IPS DF 19.7 (cell line): ENCODE measurements at regions not wholly inside any gene's neighbourhood (a gene's known extent, or its start where the extent isn't known, plus 50 kb on each side); places are given as distances from the start of the nearest gene placed in this dataset.

ENCODE experiments used
- DNase-seq: peaks from one replicate; pipeline ENCODE4 v3.0.0-alpha.2; 2013; ENCODE audit warnings: low read depth, low spot score

DNA sequence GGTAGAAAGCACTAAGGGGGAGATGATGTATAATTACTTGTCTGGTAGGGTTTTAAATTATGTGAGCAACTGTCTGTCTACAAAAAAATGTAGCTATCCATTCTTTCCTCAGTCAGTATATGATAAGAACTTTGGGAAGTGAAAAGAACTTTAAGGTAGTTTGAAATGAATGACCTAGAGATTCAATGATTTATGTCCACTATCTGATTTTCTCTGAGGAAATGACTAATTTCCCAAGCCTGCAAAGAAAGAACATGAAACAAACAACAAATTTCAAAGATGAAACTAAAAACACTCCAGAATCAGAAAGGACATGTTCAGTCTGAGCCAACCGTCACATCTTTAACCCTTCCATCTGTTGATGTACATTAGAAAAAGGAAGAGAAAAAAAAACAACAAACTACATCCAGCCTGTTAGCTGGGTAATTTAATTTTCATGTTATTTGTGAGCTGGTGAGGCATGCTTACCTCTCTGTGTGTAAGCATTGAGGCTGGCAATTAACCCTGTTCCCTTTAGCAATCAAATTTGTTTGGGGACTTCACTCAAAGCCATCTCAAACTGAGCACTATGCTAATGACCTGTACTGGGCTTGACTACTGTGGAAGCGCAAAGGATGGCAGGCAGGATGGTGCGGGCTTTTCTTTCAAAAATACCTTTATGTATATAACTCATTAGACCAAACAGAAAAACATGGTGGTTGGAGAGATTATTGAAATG lies 220.1 kb downstream of the TUSC7 start:
- DNase-seq: no peak

DNA sequence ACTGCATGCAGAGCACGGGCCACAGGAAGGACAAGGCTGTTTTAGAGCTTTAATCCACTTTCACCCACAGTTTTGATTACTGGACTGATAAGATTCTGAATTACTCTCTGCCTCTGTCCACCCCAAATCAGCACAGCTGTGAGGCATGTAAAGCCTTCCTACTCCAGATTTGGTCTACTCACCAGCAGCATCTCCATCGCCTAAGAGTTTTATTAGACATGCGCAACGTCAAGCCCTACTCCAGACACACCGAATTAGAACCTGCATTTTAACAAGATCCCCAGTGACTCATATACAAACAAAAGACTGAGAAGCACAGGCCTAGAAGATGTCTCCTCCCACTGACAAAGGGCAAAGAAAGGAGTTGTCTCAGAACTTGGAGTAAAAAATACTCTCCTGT lies 221.2 kb downstream of the TUSC7 start:
- no peak for DNase-seq

DNA sequence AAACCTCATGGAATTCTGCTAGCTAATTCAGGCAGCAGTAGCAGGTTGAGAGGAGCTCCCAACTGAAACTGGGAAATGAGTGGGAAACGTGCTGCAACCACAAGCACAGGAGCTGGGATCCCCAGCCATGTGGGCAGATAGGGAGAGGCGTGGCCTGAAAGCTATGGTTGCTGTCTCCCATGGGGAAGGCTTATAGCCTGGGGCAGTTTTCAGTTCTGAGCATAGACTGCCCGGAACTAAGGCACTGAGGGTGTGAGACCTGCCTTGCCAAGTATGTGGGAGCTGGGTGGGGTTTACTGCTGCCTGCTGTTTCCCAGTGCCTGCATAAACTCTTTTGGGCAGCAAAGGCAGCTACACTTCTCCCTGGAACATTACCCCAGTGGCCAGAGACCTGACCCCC lies 229.5 kb downstream of the TUSC7 start:
- DNase-seq: no peak

DNA sequence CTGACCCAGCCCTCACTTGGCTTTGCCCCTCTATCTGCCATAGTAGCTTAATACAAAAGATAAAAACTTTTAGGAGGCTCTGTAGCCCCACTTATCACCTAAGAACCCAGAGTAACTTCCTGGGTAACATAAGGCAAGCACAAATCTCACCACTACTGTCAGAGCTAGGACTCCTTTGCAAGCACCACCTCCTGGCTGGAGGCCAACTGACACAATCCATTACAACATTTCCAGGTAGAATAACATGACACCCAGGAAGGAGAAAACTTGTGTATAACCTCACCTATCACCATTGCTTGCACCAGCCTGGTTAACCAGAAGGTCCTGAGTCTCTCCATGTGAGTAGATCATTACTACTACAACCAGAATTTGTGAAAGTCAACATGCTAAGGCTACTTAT lies 230.0 kb downstream of the TUSC7 start:
- no peak for DNase-seq

DNA sequence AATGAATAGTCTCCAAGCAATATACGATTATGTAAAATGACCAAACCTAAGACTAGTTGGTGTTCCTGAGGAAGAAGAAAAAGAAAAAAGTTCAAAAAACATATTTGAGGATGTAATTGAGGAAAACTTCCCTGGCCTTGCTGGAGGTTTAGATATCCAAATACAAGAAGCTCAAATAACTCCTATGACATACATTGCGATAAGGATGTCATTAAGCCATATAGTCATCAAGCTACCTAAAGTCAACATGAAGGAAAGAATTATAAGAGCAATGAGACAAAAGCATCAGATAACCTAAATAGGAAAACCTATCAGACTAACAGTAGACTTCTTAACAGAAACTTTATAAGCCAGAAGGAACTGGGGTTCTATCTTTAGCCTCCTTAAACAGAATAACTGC lies 231.1 kb downstream of the TUSC7 start:
- no peak for DNase-seq

DNA sequence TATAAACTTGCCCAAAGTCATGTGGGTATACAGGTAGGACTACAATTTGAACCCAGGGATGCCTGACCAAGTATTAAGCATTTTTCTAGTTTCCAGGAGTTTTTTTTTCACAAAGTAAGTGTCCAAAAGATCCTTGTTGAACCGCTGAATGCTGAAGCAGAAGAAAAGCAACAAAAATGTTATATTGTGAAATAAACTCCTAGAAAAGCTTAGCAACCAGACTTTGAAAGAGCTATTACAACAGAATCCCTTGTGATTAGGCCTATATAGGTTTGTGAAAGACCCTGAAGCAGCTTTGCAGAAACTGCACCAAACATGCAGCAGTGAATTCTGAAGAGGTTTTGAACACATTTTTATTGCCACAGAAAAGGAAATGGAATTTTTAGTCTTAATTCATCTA lies 236.8 kb downstream of the TUSC7 start:
- no peak for DNase-seq

DNA sequence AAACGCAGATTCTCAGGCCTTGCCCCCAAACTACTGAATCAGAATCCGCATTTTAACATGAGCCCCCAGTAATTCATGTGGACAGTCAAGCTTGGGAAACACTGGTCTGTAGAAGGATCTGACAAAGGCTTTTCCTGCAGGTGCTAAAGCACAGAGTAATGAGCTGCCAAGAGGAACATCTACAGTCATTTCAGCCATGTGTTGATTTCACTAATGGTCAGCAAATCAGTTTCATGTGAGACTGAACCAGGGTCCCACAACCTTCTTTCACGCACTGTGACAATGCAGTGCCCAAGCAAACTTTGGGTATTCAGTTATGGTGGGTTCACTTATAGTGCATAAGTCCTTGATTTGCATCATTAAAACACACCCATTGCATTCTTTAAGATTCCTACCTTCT lies 237.6 kb downstream of the TUSC7 start:
- no peak for DNase-seq

DNA sequence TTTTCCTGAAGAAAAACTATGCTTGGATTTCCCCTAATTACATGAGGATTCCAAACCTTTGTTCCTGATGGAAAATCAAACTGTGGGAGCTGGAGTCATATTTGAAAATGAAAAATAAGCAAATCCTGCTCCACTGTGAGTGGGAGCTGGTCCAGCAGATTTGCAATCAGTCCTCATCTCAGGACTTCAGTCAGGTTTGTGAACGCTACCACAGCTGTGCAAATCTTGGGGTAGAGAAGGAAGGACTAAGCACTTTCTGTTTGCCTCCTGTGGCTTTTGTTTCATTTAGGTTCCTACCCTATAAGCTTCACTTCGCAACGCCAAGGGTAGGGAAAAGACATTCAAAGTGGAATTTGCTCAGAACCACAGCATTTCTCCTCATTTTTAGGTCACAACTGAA lies 238.2 kb downstream of the TUSC7 start:
- no peak for DNase-seq

DNA sequence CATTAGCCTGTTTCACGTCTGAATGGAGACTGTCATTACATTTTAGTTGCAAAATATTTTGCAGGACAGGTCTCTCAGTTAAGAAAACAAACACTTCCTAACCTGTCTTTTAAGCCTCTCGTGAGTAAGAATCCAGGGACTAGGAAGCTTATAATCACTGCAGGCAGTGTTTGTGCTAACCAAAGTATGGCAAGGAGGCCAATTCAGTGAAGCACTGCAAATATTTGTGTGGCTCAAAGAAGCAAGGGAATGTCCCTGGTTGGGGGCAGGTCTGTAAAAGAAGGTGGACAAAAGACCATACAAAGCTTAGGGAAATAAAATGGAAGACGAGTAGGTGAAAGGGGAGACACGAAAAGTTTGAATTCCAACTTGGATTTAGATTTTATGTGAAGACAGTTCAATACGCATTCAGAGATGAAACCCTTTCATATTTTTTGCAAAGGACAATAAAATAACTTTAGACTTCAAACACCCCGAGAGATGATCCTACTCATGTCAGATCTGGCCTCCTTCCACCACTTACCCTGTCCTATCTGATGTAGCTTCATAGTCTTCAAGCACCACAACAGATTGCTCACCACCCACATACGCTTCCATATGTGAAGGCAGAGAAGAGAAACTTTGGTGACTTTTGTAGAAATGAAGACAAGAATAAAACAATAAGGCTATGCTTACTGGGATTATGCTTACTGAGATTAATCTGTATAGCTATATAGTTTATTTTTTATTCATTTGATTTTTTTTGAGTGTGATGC lies 240.9 kb downstream of the TUSC7 start:
- DNase-seq: no peak

DNA sequence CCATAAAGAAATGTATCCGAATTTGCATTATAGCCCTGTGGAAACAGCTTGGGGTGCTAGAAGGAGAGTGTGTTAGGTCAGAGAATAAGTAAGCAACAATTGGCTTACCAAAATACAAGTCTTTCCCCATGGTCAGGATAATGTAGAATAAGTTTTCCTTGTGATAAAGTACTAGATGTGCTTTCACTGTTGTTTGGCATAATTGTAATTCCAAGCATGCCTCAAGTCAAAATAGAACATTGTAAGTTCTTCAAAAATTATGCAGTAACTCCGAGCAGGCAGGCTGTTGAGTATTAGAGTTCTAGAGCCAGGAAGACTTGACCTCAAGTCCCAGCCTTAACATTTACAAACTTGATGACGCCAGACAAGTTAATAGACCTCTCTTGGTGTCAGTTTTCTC lies 242.0 kb downstream of the TUSC7 start:
- DNase-seq: no peak

DNA sequence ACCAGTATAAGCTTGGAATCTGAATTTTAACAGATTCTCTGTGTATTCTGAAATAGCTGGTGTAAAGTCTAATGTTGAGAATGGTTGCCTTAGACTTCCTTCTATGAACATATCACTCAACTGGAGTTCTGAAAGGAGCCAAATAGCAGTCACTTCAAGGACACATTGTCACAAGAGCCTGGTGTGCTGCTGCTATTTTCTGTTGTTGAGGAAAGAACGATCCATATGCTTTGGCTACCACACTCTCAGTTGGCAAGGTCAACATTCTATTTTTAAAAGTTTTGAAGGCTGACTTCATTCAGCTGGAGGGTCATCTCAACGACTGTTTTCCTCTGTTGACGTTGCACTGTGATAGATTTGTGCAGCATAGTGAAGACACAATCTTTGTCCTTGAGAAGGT lies 248.7 kb downstream of the TUSC7 start:
- no peak for DNase-seq

DNA sequence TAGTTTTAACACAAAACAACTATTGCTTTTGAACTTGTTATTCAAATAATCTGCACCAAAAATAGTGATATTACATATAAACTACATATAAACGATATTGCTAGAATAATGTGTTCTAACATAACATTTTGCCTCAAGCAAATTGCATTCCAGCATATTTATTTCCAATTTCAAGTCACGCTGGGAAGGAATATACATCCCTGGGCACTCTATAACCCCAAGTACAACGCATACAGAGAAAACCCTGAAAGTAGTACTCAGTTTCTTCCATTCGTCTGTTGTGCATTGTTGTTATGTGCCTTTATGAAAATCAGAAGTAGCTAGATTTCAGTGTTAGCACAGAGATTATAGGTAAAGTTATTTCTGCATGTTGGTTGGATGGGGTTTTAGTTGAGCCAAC lies 251.5 kb downstream of the TUSC7 start:
- DNase-seq: no peak

DNA sequence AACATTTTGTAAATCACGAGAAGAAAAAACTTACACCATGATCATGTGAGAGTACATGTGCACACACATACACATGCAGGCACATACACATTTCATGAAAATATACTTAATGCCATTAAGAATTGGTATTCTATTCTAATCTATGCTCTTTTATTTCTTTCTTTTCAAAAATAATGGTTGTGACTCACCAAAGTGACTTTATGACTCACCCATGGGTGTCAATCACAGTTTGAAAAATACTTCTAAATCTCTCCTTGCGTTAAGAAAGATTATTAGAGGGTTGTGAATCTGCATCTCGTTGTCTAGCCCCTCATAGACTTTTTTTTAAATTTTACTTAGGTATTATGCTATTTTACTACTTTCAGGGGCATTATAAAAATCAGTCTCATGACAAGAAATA lies 254.2 kb downstream of the TUSC7 start:
- no peak for DNase-seq

DNA sequence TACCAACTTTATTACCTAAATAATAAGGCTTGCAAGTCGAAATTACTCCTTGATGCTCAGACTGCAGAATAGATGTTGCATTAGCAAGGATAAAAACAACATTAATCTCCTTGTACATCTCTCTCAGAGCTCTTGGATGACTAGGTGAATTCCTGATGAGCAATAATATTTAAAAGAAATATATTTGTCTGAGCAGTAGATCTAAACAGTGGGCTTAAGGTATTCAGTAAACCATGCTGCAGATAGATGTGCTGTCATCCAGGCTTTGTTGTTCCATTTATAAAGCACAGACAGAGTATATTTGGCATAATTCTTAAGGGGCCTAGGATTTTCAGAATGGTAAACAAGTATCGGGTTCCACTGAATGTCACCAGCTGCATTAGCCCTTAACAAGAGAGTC lies 257.1 kb downstream of the TUSC7 start:
- DNase-seq: no peak

DNA sequence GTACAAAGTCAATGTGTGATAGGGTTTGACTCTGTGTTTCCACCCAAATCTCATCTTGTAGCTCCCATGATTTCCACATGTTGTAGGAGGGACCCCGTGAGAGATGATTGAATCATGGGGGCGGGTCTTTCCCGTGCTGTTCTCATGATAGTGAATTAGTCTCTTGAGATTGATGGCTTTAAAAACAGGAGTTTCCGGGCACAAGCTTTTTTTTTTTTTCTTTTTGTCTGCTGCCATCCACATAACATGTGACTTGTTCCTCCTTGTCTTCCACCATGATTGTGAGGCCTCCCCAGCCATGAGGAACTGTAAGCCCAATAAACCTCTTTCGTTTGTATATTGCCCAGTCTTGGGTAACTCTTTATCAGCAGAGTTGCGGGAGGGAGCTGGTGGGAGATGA lies 259.6 kb downstream of the TUSC7 start:
- no peak for DNase-seq

DNA sequence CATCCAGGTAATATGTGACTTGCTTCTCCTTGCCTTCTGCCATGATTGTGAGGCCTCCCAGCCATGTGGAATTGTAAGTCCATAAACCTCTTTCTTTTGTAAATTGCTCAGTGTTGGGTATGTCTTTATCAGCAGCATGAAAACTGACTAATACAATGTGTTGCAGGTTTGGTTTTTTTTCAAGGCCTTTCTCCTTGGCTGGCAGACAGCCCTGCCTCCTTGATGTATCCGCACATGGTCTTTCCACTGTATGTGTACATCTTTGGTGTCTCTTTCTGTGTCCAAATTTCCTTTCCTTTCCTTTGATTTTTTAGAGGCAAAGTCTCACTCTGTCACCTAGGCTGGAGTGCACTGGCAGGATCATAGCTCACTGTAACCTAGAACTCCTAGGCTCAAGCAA lies 260.1 kb downstream of the TUSC7 start:
- no peak for DNase-seq

DNA sequence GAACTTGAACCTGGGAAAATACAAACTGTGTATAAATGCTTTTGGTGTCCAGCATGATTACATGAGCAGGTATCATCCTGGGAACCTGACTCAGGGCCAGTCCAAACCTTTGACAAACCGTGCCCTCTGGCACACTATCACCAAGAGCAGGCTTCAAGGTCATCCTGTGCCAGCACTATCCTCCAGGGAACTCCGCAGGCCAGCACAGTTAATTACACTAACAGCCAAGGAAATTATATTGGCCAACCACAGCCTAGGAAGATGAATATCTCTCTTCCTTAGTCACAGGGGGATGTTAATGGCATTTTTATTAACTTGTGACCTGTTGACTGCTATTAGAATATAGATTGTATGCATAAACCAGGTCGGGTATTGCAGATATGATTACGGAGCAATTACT lies 262.0 kb downstream of the TUSC7 start:
- DNase-seq: no peak

DNA sequence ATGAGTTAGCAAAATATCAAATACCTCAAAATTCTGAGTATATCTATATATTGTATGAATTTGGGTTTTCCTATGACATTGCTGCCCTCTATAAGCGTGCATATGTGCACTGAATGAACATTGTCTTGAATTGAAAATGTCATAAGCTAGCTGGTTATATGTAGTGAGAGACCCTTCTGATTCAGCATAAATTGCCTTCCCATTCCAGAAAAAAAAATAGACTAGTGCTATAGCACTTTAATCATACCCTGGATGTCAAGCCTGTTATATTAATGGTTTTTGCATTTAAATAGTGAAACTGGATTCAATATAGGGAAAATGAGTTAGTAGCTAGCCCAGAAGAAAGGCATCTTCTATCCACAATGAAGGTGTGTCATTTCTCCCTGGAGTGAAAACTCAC lies 265.1 kb downstream of the TUSC7 start:
- no peak for DNase-seq

DNA sequence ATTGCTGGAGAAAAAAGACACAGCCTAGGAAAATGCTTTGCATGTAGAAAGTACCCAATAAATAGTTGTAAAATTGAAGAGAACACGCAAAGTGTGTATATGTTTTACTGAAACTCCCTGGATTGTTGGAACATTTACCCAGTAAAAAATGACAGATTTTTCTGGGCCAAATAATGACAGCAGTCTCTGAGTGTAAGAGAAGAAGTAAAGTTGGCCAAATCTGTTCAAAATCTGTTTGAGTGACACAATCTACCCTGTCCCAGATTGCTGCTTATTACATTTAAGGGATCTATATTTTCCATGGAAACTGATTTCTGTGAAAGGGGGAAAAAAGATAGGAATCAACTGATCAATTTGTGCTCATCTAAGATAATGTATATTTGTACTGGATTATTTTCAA lies 267.9 kb downstream of the TUSC7 start:
- no peak for DNase-seq

DNA sequence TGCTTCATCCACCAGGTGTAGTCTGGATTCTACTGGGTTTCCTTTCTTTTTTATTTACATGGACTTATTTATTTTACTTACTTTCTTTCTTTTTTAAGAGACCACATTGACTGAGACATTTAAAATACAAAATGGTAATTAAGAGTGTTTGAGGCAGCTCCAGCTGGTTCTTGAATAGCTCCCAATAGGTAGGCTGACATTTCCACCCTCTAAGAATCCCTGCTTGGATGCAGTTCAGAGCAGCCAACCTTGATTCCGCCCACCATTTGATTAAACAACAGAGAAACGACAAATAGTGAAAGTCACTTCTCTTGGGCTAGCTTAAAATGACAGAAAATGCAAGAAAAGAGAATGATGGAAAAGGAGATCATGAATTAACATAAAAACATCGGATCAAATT lies 270.5 kb downstream of the TUSC7 start:
- no peak for DNase-seq

DNA sequence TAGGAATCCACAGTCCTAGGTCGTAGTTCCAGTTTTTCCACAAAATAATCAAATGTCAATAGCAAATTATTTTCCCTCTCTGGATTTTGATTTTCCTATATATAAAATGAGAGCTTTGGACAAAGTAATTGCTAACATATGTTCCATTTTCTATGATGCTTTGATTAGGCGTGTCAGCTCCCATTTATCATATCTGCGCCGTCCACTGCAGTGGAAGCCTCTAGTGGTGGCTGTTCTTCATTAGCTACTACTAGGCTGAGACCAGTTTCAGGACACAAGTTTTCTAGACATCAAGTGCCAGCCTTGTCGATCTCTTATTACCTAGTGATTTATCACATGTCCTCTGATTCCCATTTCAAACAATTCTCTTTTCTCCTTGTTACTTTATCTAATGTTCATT lies 271.5 kb downstream of the TUSC7 start:
- no peak for DNase-seq

DNA sequence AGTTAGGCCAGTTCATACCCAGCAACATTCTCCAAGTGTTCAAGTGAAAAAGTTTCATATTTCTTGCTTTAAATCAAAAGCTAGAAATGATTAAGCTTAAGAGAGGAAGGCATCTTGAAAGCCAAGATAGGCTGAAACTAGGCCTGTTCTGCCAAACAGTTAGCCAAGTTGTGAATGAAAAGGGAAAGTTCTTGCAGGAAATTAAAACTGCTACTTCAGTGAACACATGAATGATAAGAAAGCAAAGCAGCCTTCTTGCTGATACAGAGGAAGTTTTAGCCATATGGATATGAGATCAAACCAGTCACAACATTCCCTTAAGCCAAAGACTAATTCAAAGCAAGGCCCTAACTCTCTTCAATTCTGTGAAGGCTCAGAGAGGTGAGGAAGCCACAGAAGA lies 274.7 kb downstream of the TUSC7 start:
- no peak for DNase-seq

DNA sequence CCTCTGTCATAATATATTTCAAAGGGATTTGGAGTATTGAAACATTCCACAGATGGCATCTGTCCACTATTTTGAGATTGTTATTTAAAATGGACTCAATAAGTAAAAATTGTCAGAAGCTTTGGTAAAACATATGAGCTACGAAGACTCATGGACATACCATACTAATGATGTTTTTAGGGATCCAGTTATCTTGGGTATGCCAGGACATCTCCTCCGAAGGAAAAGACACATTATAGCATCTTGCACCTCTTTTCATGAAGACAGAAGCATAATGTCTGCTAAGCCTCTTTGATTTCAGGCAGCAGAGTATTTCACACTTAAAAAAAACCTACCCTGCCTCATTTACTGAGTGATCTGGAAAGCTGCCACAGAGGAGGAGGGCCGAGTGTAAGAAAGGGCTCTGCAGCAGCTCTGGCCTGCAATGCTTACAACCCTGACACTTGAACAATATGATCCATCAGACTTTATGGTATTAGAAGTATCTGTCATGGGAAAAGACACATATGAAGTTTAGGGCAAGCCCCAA lies 284.8 kb downstream of the TUSC7 start:
- DNase-seq: no peak
